H54 (cell line): ENCODE measurements at regions not wholly inside any gene's neighbourhood (a gene's known extent, or its start where the extent isn't known, plus 50 kb on each side); places are given as distances from the start of the nearest gene placed in this dataset.
"Not testable (repeated sequence)": the region's sequence is repeated elsewhere in the genome, so short reads cannot be mapped to it uniquely, and the experiment has no call there.

Source experiments
- DNase-seq: peaks from one replicate; pipeline ENCODE4 v3.0.0; 2011; ENCODE audit warnings: low spot score, mixed read lengths; ENCODE audit not compliant: insufficient read length
- FAIRE-seq: peaks from 3 replicates; lab custom pipeline; 2011; peaks lifted over from hg19 to GRCh38; lab: Jason Lieb, UNC
- POLR2A ChIP-seq: IDR thresholded peaks from 2 replicates; pipeline ENCODE4 v1.6.1; 2011; ENCODE audit warnings: low read depth, mild to moderate bottlenecking, low read length

DNA sequence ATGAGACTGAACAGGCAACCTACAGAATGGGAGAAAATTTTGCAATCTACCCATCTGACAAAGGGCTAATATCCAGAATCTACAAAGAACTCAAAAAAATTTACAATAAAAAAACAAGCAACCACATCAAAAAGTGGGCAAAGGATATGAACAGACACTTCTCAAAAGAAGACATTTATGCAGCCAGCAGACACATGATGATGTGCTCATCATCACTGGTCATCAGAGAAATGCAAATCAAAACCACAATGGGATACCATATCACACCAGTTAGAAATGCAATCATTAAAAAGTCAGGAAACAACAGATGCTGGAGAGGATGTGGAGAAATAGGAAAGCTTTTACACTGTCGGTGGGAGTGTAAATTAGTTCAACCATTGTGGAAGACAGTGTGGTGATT lies 51.7 kb upstream of the PAXBP1 start:
- not testable (repeated sequence) for FAIRE-seq

DNA sequence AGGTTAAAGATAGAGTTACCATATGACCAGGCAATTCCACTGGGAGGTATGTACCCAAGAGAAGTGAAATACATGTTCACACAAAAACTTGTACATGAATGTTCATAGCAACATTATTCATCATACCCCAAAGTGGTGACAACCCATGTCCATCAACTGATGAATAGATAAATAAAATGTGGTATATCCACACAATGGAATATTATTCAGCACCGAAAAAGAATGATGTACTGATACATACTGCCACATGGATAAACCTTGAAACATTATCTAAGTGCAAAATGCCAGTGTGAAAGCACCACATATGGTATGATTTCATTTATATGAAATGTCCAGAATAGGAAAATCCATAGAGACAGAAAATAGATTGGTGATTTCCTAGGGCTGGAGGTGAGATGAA lies 53.4 kb upstream of the PAXBP1 start:
- no peak for TF ChIP-seq POLR2A
- FAIRE-seq (no peak), DNase-seq (no peak)

More for the DNA sequence above, 51.7 kb upstream of the PAXBP1 start:
- DNase-seq: not testable (repeated sequence)

DNA sequence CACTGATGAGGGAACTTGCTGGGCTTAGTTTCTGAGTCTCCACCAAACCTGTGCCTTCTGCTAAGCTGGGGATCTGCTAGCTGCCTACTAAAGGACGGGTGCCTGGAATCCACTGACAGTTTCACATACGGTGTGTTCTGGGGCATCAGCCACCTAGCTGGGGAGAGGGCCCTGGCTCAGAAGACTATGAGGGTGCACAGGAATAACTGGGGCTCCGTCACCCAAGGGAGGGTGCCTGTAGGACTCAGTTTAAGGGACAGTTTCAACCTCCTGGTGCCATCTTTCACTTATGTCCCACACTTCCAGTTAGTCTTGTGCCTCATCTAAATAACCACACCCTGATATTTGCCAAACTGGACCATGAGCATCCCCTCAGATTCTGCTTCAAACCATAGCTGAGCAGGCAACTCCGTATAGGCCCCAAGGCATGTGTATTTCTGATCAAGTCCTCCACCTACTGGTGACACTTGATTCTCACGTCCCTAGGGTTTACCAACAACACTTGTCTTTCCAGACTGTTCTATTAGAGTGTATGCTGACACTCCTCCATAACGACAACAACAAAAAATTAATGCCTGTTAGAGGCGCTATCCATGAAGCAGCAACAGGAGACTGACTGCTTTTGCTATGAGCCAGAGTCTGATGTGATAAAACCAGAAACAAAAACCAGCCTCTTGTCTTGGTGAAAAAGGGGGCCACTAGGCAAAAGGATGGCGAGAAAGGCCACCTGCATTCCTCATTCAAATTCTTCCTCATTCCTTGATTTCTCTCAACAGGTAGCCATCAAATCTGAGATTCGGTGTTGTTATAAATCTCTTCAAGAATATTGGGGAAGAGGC lies 55.0 kb upstream of the PAXBP1 start:
- FAIRE-seq (peak; percentile 87), DNase-seq (peak; percentile 28)
- TF ChIP-seq POLR2A: no peak

DNA sequence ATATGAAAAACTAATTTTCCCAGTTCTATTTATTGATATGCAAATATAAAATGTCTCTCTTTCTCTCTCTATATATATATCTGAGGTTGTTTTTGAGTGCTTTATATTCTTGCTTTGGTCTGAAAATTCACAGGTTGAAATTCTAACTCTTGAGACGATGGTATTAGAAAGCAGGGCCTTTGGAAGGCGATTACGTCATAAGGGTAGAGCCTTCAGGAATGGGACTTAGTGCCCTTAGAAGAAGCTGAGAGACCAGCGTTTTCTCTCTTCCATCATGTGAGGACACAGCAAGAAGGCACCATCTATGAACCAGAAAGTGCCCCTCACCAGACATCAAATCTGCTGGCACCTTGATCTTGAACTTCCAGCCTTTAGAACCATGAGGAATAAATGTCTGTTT lies 57.4 kb upstream of the PAXBP1 start:
- TF ChIP-seq POLR2A: no peak
- DNase-seq (no peak), FAIRE-seq (no peak)

DNA sequence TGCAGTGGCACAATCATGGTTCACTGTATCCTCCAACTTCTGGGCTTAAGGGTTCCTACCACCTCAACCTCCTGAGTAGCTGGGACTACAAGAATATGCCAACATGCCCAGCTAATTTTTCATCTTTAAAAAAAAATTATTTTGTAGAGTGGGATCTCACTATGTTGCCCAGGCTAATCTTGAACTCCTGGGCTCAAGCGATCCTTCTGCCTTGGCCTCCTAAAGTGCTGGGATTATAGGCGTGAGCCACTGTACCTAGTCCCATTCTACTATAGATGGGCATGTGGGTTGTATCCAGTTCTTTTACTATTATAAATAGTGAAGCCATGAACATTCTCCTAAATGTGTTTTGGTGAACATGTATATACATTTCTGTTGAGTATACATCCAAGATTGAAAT lies 57.9 kb upstream of the PAXBP1 start:
- no peak for FAIRE-seq
- no peak for DNase-seq
- no peak for TF ChIP-seq POLR2A

DNA sequence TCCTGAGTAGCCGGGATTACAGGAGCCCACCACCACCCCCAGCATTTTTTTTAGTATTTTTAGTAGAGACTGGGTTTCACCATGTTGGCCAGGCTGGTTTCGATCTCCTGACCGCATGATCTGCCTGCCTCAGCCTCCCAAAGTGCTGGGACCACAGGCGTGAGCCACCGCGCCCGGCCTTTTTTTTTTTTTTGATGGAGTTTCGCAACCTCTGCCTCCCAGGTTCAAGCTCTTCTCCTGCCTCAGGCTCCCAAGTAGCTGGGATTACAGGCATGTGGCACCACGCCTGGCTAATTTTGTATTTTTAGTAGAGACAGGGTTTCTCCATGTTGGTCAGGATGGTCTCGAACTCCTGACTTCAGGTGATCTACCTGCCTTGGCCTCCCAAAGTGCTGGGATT lies 60.2 kb upstream of the PAXBP1 start:
- not testable (repeated sequence) for DNase-seq, FAIRE-seq

DNA sequence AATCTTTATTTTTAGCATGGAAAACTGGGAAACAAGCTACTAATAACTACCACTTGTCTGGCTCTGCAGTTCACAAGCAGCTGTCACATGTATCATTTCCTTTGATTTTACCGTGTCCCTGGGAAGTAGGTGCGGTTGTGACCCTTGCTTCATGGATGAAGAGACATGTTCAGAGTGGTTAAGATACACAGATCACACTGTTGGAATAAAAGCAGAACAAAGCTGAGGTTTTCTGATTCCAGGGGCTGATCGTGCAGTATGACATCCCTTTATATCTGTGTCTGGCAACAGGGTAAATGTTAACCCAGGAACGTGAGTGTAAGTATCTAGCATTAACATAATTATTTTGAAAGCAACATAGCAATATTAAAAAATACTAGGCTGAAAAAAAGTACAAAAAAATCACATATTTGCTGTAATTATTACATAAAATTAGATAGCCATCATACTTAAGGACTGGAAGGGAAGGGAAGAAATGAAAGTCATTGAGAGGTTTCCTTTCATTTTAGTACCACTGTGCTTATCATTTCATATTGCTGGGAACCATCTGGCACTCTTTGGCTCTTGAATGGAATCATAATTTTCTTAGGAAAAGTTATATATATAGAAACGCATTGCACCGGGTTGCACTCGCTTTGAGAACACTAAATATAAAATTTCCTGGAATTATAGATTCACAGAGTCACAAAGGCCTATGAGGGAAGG lies 62.8 kb upstream of the PAXBP1 start:
- no peak for TF ChIP-seq POLR2A
- FAIRE-seq (no peak), DNase-seq (no peak)

DNA sequence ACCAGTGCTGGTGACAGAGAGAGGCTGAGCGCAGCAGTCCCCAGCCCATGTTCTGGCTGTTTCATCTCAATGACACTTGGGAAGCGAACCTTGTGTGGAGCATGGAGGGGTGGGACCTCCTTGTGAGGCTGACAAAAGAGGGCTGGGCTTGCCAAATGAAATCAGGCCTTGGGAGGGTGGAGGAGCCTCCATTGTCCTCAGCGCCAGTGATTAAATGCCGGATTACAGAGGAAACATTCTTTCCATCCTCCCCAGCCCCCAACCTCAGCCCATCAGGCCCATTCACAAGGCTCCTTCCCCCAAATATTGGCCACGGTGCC lies 63.3 kb upstream of the PAXBP1 start:
- DNase-seq: no peak
- no peak for TF ChIP-seq POLR2A
- no peak for FAIRE-seq

DNA sequence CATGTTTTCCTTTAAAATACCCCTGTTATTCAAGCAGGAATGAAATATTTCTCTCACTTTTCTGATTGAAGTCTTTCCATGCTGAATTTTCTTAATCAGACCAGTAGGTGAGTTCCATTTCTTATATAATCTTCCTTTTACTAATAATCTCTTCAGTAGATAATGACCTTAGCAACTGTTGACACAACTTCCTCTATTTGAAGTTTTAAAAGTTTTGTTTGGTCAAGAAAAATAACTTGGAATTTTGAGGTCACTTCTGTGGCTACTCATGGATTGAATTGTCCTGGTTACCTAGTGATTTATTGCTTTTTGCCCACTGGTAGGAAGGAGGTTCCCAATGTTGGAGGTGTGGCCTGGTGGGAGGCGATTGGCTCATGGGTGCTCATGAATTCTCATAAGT lies 70.6 kb upstream of the PAXBP1 start:
- DNase-seq (no peak), FAIRE-seq (no peak)
- TF ChIP-seq POLR2A: no peak

DNA sequence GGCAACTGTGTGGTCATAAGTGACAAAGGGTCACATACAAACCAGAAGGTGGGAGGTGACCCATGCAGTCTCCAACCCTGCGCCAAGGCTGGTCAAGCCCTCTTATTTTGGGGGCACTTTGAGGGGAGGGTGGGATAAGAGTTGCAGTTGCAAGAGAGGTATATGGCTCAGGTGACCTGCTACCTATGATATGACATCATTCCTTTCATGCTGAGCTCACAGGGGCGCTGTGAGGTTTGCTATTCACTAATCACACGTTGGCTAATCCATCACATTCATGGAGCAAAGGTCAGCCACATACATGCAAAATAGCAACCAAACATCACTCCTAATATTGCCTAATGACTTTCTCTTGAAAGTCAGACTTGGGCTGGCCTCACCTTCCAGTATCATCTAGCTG lies 72.0 kb upstream of the PAXBP1 start:
- no peak for DNase-seq
- FAIRE-seq: no peak
- no peak for TF ChIP-seq POLR2A

DNA sequence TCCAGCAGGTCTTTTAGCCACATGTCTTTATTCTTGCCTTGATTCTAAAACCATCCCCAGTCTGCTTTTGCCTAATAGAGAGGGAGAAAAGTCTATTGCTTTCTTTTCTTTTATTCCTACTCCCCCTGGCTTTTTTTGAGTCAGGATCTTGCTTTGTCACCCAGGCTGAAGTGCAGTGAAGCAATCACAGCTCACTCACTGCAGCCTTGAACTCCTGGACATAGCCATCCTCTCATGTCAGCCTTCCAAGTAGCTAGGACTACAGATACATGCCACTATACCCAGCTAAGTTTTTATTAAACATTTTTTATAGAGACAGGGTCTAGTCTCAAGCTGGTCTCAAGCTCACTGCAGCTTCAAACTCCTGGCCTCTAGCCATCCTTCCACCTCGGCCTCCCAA lies 72.5 kb upstream of the PAXBP1 start:
- TF ChIP-seq POLR2A: no peak
- no peak for DNase-seq
- no peak for FAIRE-seq

DNA sequence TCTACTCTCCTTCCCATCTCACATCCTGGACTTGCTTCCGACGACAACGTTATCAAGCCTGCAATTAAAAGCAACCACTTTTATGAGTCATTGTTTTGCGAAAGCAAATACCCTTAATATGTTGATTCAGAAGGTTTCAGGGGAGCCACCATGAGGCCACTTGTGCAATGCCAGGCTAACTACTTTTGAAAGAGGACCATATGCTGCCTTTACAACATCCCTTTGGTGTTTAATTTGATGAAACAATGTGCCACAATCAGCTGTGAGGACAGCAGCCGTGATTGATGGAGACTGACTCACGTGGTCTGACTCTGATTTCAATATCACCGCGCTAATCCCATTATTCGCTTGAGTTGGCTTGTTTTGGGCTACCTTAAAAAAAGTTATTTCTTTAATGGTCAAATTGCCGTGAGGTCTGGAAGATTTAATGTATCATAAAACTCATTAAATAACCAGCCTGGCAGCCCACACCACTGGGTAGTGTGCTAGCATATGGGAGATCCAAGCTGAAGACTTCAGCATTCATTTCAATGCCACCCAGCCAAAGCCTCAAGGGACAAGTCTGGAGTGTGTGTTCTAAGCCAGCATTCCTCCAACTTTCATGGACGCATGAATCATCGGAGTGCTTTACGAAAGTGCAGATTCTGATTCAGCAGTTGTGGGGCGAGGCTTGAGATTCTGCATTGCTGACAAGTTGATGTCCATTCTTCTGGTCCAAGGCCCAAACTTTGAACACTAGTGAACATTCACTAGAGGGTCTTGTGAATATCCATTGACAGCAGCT lies 73.3 kb upstream of the PAXBP1 start:
- DNase-seq: peak; percentile 24
- no peak for TF ChIP-seq POLR2A
- FAIRE-seq: no peak

DNA sequence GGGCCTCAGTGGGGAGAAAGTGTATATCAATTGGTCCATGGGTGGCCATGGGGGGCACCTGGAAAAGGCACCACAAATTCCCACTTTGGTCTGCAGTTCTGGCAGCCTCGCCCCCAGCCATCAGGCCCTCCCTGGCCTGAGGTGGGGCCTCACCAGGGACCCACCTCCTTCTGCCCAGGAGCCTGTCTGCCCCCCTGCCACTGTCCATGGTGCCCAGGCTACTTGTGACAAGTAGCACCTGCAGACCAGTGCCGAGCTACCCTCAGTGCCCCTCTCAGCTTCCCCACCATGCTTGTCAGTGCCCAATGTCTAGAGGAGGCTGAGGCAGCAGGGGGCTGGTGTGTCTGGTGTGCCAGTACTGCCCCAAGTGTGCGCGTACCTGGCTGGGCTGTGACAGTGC lies 87.1 kb upstream of the PAXBP1 start:
- DNase-seq (no peak), FAIRE-seq (no peak)
- no peak for TF ChIP-seq POLR2A

DNA sequence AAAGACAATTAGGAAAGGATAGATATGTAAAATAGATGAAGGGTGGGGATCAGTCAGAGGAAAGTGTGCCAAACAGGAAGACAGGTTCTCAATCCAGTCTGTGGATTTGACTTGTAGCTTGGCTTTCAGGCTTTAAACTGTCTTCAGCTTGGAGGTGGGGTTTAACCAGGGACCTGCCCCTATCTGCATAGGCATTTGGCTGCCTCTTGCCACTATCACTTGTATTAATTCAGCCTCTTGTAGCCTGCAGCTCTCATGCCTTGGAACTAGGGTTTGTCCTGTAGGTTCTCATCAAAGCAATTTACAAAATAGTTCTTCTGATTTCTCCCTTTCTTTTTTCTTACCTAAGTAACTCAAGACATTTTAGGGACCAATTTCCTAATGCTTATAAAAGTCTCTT lies 88.8 kb upstream of the PAXBP1 start:
- no peak for FAIRE-seq
- no peak for DNase-seq
- TF ChIP-seq POLR2A: no peak
